GM12878 (cell line): ENCODE measurements at regions not wholly inside any gene's neighbourhood (a gene's known extent, or its start where the extent isn't known, plus 50 kb on each side); places are given as distances from the start of the nearest gene placed in this dataset.

ENCODE experiments used
- ATAC-seq: fragments of 200-7000 bp; cut with Tn5 transposase; 3 replicates; pipeline ENCODE4 v1.9.1; 2020; ENCODE audit warnings: mild to moderate bottlenecking, moderate library complexity
- BruUV-seq: library from RNA; stranded (reverse); fragments of 400-500 nt; replicated peaks from 2 replicates; lab custom pipeline; 2021; lab: Mats Ljungman, UMichigan
- CTCF ChIA-PET: fragments of 300-600 bp; sonication (Branson Sonifier 250); formaldehyde crosslinking; extraction: SDS; loops from one replicate; lab custom pipeline; 2021; ENCODE audit warnings: inconsistent platforms; lab: Yijun Ruan, JAX
- POLR2A ChIA-PET: fragments of 350-600 bp; formaldehyde crosslinking; extraction: SDS; loops from one replicate; lab custom pipeline; 2021; ENCODE audit warnings: inconsistent platforms; lab: Charles Lee
- RAD21 ChIA-PET: fragments of 300-600 bp; sonication (Branson Sonifier 250); formaldehyde crosslinking; loops from one replicate; lab custom pipeline; 2023; ENCODE audit warnings: antibody characterized with exemption; ENCODE audit not compliant: unreplicated experiment; lab: Charles Lee
- SMC1A ChIA-PET: fragments of 300-600 bp; sonication (Branson Sonifier 250); formaldehyde crosslinking; loops from one replicate; lab custom pipeline; 2023; ENCODE audit not compliant: unreplicated experiment, uncharacterized antibody; lab: Charles Lee
- DNase-seq: peaks from one replicate; pipeline ENCODE4 v3.0.0-alpha.2; 2011; ENCODE audit warnings: low read depth, low spot score
- FAIRE-seq: peaks from 3 replicates; lab custom pipeline; 2011; peaks lifted over from hg19 to GRCh38; lab: Jason Lieb, UNC
- H2AFZ ChIP-seq: 2 replicates; pipeline ENCODE4 v1.6.0; 2011; ENCODE audit warnings: low read depth, low read length, control low read depth; ENCODE audit not compliant: control insufficient read depth
- H3K27ac ChIP-seq: 2 replicates; pipeline ENCODE4 v1.5.1; 2011; ENCODE audit warnings: control low read depth; ENCODE audit not compliant: control insufficient read depth, insufficient read depth
- H3K27me3 ChIP-seq, 2 experiments: replicated peaks in 1 of 2; 2 replicates each; pipeline versions ENCODE4 v1.6.0 to v1.6.1; 2011; ENCODE audit warnings: low read length in 1 of 2; ENCODE audit not compliant: control insufficient read depth in 2 of 2, insufficient read depth in 2 of 2
- H3K36me3 ChIP-seq, 2 experiments: 2 replicates each; pipeline ENCODE4 v1.5.1; 2011; ENCODE audit warnings: low read length in 1 of 2; ENCODE audit not compliant: control insufficient read depth in 2 of 2, insufficient read depth in 2 of 2
- H3K4me1 ChIP-seq: 2 replicates; pipeline ENCODE4 v1.6.1; 2011; ENCODE audit warnings: mild to moderate bottlenecking, low read length, moderate library complexity, mixed read lengths; ENCODE audit not compliant: control insufficient read depth, insufficient read depth
- H3K4me2 ChIP-seq: 2 replicates; pipeline ENCODE4 v1.6.0; 2011; ENCODE audit warnings: control low read depth; ENCODE audit not compliant: control insufficient read depth, insufficient read depth
- H3K4me3 ChIP-seq: fragments of 200-600 bp; sonication (generic); 2 replicates; pipeline ENCODE4 v1.5.1; 2016
- H3K79me2 ChIP-seq: 2 replicates; pipeline ENCODE4 v1.6.0; 2011; ENCODE audit warnings: low read length; ENCODE audit not compliant: control insufficient read depth, insufficient read depth
- H3K9ac ChIP-seq: 2 replicates; pipeline ENCODE4 v1.8.0; 2011; ENCODE audit warnings: low read length, control low read depth, mixed read lengths; ENCODE audit not compliant: control insufficient read depth, insufficient read depth
- H3K9me3 ChIP-seq: replicated peaks from 3 replicates; pipeline ENCODE4 v1.5.1; 2011; ENCODE audit warnings: mild to moderate bottlenecking, low read length; ENCODE audit not compliant: control insufficient read depth, insufficient read depth
- H4K20me1 ChIP-seq: 2 replicates; pipeline ENCODE4 v1.6.0; 2011; ENCODE audit not compliant: control insufficient read depth, insufficient read depth
- BACH1 ChIP-seq: fragments of 450-650 bp; IDR thresholded peaks from 2 replicates; pipeline ENCODE4 v1.6.1; 2017; ENCODE audit warnings: mild to moderate bottlenecking, borderline replicate concordance
- BMI1 ChIP-seq: fragments of 450-650 bp; IDR thresholded peaks from 2 replicates; pipeline ENCODE4 v1.6.1; 2016; ENCODE audit warnings: mild to moderate bottlenecking, moderate library complexity, borderline replicate concordance
- CHD2 ChIP-seq: IDR thresholded peaks from 2 replicates; pipeline ENCODE4 v1.6.1; 2011; ENCODE audit warnings: low read depth, low read length, improper control_type of control experiment, borderline replicate concordance
- ESRRA ChIP-seq: IDR thresholded peaks from 2 replicates; pipeline ENCODE4 v1.6.1; 2012; ENCODE audit warnings: mild to moderate bottlenecking, low read length, improper control_type of control experiment
- FOXK2 ChIP-seq: fragments of 450-650 bp; IDR thresholded peaks from 2 replicates; pipeline ENCODE4 v1.6.1; 2017; ENCODE audit warnings: mild to moderate bottlenecking, moderate library complexity
- JUND ChIP-seq: IDR thresholded peaks from 2 replicates; pipeline ENCODE4 v1.6.1; 2012; ENCODE audit warnings: low read depth, mild to moderate bottlenecking, low read length, improper control_type of control experiment, moderate library complexity
- PAX8 ChIP-seq: fragments of 450-650 bp; IDR thresholded peaks from 2 replicates; pipeline ENCODE4 v1.6.1; 2017; ENCODE audit warnings: mild to moderate bottlenecking, moderate library complexity
- SIN3A ChIP-seq: IDR thresholded peaks from 2 replicates; pipeline ENCODE4 v1.6.1; 2012; ENCODE audit warnings: low read depth, low read length, improper control_type of control experiment
- SPI1 ChIP-seq: IDR thresholded peaks from 2 replicates; pipeline ENCODE4 v1.6.1; 2011; ENCODE audit warnings: low read depth, mild to moderate bottlenecking, low read length, moderate library complexity, borderline replicate concordance; ENCODE audit not compliant: insufficient read depth
- SREBF1 ChIP-seq: IDR thresholded peaks from 2 replicates; pipeline ENCODE4 v1.6.1; 2012; ENCODE audit warnings: mild to moderate bottlenecking, low read length
- TARDBP ChIP-seq: IDR thresholded peaks from 2 replicates; pipeline ENCODE4 v1.6.1; 2016; ENCODE audit warnings: borderline replicate concordance
- TCF7 ChIP-seq: IDR thresholded peaks from 2 replicates; pipeline ENCODE4 v1.6.1; 2014; ENCODE audit warnings: antibody characterized with exemption, borderline replicate concordance
- WRNIP1 ChIP-seq: IDR thresholded peaks from 2 replicates; pipeline ENCODE4 v1.6.1; 2011; ENCODE audit warnings: low read depth, low read length, improper control_type of control experiment, borderline replicate concordance
- WGBS: methylation state at CpG from one replicate; pipeline ENCODE4 v1.1.6; 2016; ENCODE audit warnings: low lambda C conversion rate; ENCODE audit not compliant: insufficient replicate concordance, insufficient coverage; ENCODE audit errors: missing lambda C conversion rate; 5-methylcytosine and 5-hydroxymethylcytosine counted together
- in situ Hi-C: fragments of 300-500 bp; cut with MboI; formaldehyde crosslinking; loops from 9 replicates; pipeline ENCODE4 v1.14.3; 2018; ENCODE audit warnings: mixed read lengths
- intact Hi-C: fragments of 100-400 bp; cut with micrococcal nuclease; formaldehyde crosslinking; loops from one replicate; pipeline ENCODE4 v1.14.2; 2022; ENCODE audit not compliant: unreplicated experiment
- TF ChIP-seq, protein P1 (sequence below): IDR thresholded peaks from 2 replicates; pipeline ENCODE4 v1.6.1; 2011; ENCODE audit warnings: borderline replicate concordance, low read depth, mild to moderate bottlenecking, moderate library complexity, mixed read lengths, low read length; ENCODE audit not compliant: insufficient read depth; ENCODE audit errors: extremely low read length
- TF ChIP-seq, protein P2 (sequence below): IDR thresholded peaks from 2 replicates; pipeline ENCODE4 v1.6.1; 2012; ENCODE audit warnings: low read length, inconsistent platforms
- TF ChIP-seq, protein P3 (sequence below): fragments of 450-650 bp; IDR thresholded peaks from 2 replicates; pipeline ENCODE4 v1.6.1; 2016; ENCODE audit warnings: mild to moderate bottlenecking

DNA sequence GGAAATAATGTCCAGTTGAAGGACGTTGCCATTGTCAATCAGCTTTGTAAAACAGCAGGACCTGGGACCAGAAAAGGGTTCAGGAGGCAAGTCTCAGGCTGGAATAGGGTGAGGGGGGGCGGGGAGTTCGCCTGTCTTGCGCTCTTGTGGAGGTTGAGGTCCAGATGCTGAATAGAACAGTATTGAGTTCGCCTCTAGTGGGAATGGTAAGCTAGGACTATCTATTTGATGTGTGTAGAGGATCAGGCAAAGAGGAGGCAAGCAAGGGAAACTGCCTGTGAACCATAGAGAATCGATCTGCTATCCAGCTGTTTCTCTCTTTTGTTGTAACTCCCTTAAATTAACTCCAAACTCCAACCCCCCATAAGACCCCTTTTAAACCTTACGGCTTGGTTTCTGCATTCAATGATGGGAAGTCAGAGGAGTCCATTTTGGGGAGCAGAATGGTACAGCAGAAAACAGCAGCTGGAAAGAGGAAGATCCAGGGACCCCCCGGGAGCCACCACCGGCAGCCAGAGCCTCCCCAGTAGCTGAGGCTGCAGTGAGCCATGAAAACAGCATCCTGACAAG, 133.7 kb downstream of the SLC28A3 start:
- in situ Hi-C loops (no loop called here), intact Hi-C loops (no loop called here)
- Histone ChIP-seq H3K9me3 (no peaks in the 10 kb centered on the region), H3K4me3 (no peak overlapping the region), H3K27me3 (no peaks in the 10 kb centered on the region), H3K9ac (no peak overlapping the region), H2AFZ (no peak overlapping the region), H4K20me1 (no peaks in the 10 kb centered on the region), H3K4me2 (no peak overlapping the region), H3K79me2 (no peaks in the 10 kb centered on the region), H3K27ac (no peak overlapping the region), H3K36me3 (no peaks in the 10 kb centered on the region), H3K4me1 (no peaks in the 10 kb centered on the region)
- POLR2A ChIA-PET, result no interaction called here
- no peak for FAIRE-seq
- WGBS, result 35% methylated on average over 9 of the region's 9 CpGs
- BruUV-seq, result no TSS peak
- CTCF ChIA-PET, result no interaction called here
- SMC1A ChIA-PET, result no interaction called here
- no peak for ATAC-seq
- TF ChIP-seq, protein P1, sequence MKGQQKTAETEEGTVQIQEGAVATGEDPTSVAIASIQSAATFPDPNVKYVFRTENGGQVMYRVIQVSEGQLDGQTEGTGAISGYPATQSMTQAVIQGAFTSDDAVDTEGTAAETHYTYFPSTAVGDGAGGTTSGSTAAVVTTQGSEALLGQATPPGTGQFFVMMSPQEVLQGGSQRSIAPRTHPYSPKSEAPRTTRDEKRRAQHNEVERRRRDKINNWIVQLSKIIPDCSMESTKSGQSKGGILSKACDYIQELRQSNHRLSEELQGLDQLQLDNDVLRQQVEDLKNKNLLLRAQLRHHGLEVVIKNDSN, result no peak
- TF ChIP-seq TCF7, result no peak
- no peak for TF ChIP-seq SREBF1
- no peak for TF ChIP-seq JUND
- no peak for TF ChIP-seq TARDBP
- no peak for TF ChIP-seq SPI1
- TF ChIP-seq FOXK2, result no peak
- no peak for DNase-seq
- RAD21 ChIA-PET, result no interaction called here

DNA sequence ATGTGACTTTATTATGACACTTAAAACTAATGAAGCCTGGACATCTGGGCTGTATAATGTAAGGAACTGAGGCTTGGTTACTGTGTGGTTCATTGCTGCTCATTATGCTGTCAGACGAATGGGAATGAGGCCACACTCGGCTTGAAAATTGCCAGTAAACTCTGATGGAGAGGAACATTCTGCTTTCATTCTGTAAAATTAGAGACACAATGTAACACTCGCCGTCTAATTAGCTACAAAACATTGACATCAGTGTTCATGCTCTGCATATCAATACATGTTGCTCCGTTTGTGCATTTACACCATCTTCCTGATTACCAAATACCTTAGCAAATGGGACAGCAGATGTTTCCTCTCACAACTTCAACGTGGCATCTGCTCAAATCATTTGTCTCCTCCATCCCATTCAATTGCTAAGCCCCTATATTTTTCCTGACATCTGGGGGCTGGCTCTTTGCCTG, 133.0 kb downstream of the SLC28A3 start:
- H3K79me2 ChIP-seq, result no peaks in the 10 kb centered on the region
- H3K27me3 ChIP-seq, result no peaks in the 10 kb centered on the region
- WGBS, result 19% methylated on average over 6 of the region's 6 CpGs
- no peak overlapping the region for H3K4me2 ChIP-seq
- intact Hi-C loops, result no loop called here
- no peaks in the 10 kb centered on the region for H3K9me3 ChIP-seq
- no peak overlapping the region for H3K27ac ChIP-seq
- no peak overlapping the region for H3K4me3 ChIP-seq
- no peaks in the 10 kb centered on the region for H4K20me1 ChIP-seq
- no peaks in the 10 kb centered on the region for H3K36me3 ChIP-seq
- no TSS peak for BruUV-seq
- ATAC-seq (no peak), FAIRE-seq (no peak), DNase-seq (no peak)
- no peaks in the 10 kb centered on the region for H3K4me1 ChIP-seq
- ChIA-PET SMC1A (no interaction called here), POLR2A (no interaction called here), CTCF (interaction anchor here (0.6 kb wide), 1 partner anchor 54 kb away, joined by 4 read pairs; no protein-coding TSS in a partner anchor), RAD21 (no interaction called here)
- peak overlapping the region; percentile 6; the same call in 1 of the 2 replicates for H2AFZ ChIP-seq
- in situ Hi-C loops, result no loop called here
- no peak overlapping the region for H3K9ac ChIP-seq
- TF ChIP-seq CHD2 (no peak), ESRRA (no peak), BACH1 (no peak), BMI1 (no peak), JUND (no peak), WRNIP1 (no peak), SIN3A (no peak), PAX8 (no peak)
- TF ChIP-seq, protein P2, sequence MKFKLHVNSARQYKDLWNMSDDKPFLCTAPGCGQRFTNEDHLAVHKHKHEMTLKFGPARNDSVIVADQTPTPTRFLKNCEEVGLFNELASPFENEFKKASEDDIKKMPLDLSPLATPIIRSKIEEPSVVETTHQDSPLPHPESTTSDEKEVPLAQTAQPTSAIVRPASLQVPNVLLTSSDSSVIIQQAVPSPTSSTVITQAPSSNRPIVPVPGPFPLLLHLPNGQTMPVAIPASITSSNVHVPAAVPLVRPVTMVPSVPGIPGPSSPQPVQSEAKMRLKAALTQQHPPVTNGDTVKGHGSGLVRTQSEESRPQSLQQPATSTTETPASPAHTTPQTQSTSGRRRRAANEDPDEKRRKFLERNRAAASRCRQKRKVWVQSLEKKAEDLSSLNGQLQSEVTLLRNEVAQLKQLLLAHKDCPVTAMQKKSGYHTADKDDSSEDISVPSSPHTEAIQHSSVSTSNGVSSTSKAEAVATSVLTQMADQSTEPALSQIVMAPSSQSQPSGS, result no peak
- TF ChIP-seq, protein P3, sequence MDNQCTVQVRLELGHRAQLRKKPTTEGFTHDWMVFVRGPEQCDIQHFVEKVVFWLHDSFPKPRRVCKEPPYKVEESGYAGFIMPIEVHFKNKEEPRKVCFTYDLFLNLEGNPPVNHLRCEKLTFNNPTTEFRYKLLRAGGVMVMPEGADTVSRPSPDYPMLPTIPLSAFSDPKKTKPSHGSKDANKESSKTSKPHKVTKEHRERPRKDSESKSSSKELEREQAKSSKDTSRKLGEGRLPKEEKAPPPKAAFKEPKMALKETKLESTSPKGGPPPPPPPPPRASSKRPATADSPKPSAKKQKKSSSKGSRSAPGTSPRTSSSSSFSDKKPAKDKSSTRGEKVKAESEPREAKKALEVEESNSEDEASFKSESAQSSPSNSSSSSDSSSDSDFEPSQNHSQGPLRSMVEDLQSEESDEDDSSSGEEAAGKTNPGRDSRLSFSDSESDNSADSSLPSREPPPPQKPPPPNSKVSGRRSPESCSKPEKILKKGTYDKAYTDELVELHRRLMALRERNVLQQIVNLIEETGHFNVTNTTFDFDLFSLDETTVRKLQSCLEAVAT, result no peak
